ENCODE measurements at regions not wholly inside any gene's neighbourhood (a gene's known extent, or its start where the extent isn't known, plus 50 kb on each side); places are given as distances from the start of the nearest gene placed in this dataset.

DNA sequence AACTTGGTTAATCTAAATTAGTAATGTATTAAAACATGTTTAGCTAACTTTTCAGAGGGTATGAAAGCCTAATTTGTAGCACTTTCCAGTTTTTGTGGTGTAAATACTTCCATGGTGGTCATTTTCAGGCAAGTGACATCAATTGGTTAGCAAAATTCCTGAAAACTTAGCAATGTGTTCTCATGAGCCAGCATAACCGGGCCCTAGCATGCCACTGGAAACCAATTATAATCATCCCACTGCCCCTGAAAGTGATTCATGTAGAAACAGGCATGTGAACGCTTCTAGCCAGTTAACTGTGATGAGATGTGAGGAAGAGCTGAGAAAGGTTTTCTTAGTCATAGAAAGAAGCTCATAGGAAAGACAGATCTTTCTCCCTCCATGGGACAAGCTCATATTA lies 417.2 kb downstream of the TLR4 start:
- Histone ChIP-seq H3K27me3 (ENCODE audit: insufficient read depth, insufficient read length) (no peaks in the 10 kb centered on the region), H3K9me3 (ENCODE audit: insufficient read depth, low read length) (no peaks in the 10 kb centered on the region), H3K36me3 (ENCODE audit: insufficient read depth, insufficient read length, low read length) (no peaks in the 10 kb centered on the region), H3K9ac (ENCODE audit: insufficient read length, low read depth) (no peak overlapping the region), H3K4me3 (ENCODE audit: insufficient read length, low read depth) (no peak overlapping the region), H3K4me1 (ENCODE audit: insufficient read depth, insufficient read length) (no peaks in the 10 kb centered on the region)
- DNase-seq (ENCODE audit: low read depth, low spot score): no peak
- TF ChIP-seq SUZ12 (IDR thresholded peaks at IDR 0.05; ENCODE audit: extremely low read depth, insufficient read depth, insufficient read length): no peak

DNA sequence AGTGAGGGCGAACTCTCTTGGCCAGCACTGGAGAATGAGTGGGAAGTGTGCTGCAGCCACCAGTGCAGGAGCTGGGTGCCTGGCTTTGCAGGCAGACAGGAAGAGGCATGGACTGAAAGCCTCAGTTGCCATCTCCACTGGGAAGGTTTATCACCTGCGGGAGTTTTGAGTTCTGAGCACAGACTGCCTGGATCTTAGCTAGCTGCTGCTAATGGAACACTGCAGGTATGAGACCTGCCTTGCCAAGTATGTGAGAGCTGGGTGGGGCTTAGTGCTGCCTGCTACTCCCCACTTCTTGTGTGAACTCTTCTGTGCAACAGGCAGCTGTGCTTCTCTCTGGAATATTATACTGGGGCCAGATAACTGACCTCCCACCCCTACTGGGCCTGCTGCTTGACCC lies 424.1 kb downstream of the TLR4 start:
- Histone ChIP-seq H3K9ac (ENCODE audit: insufficient read length, low read depth) (no peak overlapping the region), H3K4me3 (ENCODE audit: insufficient read length, low read depth) (no peak overlapping the region), H3K4me1 (ENCODE audit: insufficient read depth, insufficient read length) (no peaks in the 10 kb centered on the region), H3K27me3 (ENCODE audit: insufficient read depth, insufficient read length) (no peaks in the 10 kb centered on the region), H3K9me3 (ENCODE audit: insufficient read depth, low read length) (no peaks in the 10 kb centered on the region; the same call in 1 of the 2 replicates), H3K36me3 (ENCODE audit: insufficient read depth, insufficient read length, low read length) (no peaks in the 10 kb centered on the region)
- DNase-seq (ENCODE audit: low read depth, low spot score): no peak
- TF ChIP-seq YY1 (IDR thresholded peaks at IDR 0.05; ENCODE audit: insufficient read depth, insufficient read length) (no peak), ZNF274 (IDR thresholded peaks at IDR 0.05; ENCODE audit: low read depth, low read length) (no peak), SUZ12 (IDR thresholded peaks at IDR 0.05; ENCODE audit: extremely low read depth, insufficient read depth, insufficient read length) (no peak)

DNA sequence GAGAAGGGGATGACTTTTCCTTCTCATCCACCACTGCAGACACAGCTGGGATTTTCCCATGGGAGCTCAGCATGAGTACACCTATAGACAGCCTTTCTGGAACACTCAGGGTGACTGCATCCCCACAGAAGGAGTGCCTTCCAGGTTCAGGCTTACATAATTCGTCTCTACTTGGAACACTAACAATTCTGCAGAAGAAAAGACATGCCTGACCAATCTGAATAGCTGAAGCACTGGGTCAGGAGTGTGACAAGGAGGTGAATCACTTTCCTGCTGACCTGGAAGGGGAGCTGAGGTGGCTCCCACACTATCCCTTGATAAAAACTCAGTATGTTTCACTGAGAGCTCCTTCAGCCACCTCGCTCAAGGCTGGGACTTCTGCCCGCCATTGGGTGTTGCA lies 425.3 kb downstream of the TLR4 start:
- H3K9ac ChIP-seq (ENCODE audit: insufficient read length, low read depth): no peak overlapping the region
- no peak for TF ChIP-seq ZNF274 (IDR thresholded peaks at IDR 0.05; ENCODE audit: low read depth, low read length)
- TF ChIP-seq SUZ12 (IDR thresholded peaks at IDR 0.05; ENCODE audit: extremely low read depth, insufficient read depth, insufficient read length): no peak
- TF ChIP-seq YY1 (IDR thresholded peaks at IDR 0.05; ENCODE audit: insufficient read depth, insufficient read length): no peak
- no peaks in the 10 kb centered on the region for H3K36me3 ChIP-seq (ENCODE audit: insufficient read depth, insufficient read length, low read length)
- no peaks in the 10 kb centered on the region for H3K27me3 ChIP-seq (ENCODE audit: insufficient read depth, insufficient read length)
- H3K9me3 ChIP-seq (ENCODE audit: insufficient read depth, low read length): no peaks in the 10 kb centered on the region; the same call in 1 of the 2 replicates
- no peak overlapping the region for H3K4me3 ChIP-seq (ENCODE audit: insufficient read length, low read depth)
- DNase-seq (ENCODE audit: low read depth, low spot score): no peak
- H3K4me1 ChIP-seq (ENCODE audit: insufficient read depth, insufficient read length): no peaks in the 10 kb centered on the region

DNA sequence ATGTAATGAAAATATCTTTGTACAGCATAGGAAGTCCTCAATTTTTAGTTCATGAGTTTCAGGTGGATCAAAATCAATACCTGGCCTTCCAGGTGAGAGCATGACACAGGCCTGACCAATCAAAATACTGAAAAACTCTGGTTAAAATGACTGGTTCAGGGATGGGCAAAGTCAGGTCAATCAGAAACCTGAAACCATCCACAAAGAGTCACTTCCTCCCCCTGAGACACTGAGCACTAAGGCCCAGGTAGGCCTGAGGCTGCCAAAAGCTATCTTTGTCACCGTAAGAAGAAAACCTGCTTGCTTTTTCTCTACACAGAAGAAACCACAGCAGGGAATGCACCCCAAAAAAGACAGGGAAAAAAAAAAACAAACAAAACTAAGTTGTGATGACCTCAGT lies 444.8 kb downstream of the TLR4 start:
- Histone ChIP-seq H3K4me3 (ENCODE audit: insufficient read length, low read depth) (no peak overlapping the region), H3K9ac (ENCODE audit: insufficient read length, low read depth) (no peak overlapping the region), H3K36me3 (ENCODE audit: insufficient read depth, insufficient read length, low read length) (no peaks in the 10 kb centered on the region), H3K9me3 (ENCODE audit: insufficient read depth, low read length) (no peaks in the 10 kb centered on the region), H3K4me1 (ENCODE audit: insufficient read depth, insufficient read length) (no peaks in the 10 kb centered on the region), H3K27me3 (ENCODE audit: insufficient read depth, insufficient read length) (no peaks in the 10 kb centered on the region)
- TF ChIP-seq SUZ12 (IDR thresholded peaks at IDR 0.05; ENCODE audit: extremely low read depth, insufficient read depth, insufficient read length) (no peak), YY1 (IDR thresholded peaks at IDR 0.05; ENCODE audit: insufficient read depth, insufficient read length) (no peak), ZNF274 (IDR thresholded peaks at IDR 0.05; ENCODE audit: low read depth, low read length) (no peak)
- DNase-seq (ENCODE audit: low read depth, low spot score): no peak

DNA sequence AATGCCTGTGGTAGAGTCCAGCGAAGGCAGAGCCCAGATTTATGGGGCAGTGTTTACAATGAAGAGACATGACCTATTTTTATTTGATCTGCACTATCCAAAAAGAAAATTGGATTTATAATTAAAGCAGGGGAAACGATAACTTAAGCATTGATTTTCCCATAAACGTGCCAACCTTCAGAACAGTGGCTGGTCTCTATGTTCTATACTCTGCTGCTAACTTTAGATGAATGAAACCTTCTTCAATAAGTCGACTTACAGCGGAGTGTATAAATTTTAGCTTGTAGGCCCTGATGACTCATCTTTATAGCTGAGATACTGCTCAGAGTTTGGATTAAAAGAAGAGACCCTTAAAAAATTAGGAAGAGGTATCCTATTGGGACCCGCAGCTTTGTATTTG lies 452.6 kb downstream of the TLR4 start:
- H3K36me3 ChIP-seq (ENCODE audit: insufficient read depth, insufficient read length, low read length): no peaks in the 10 kb centered on the region
- no peaks in the 10 kb centered on the region for H3K9me3 ChIP-seq (ENCODE audit: insufficient read depth, low read length)
- no peak overlapping the region for H3K9ac ChIP-seq (ENCODE audit: insufficient read length, low read depth)
- DNase-seq (ENCODE audit: low read depth, low spot score): no peak
- no peaks in the 10 kb centered on the region for H3K27me3 ChIP-seq (ENCODE audit: insufficient read depth, insufficient read length)
- H3K4me1 ChIP-seq (ENCODE audit: insufficient read depth, insufficient read length): no peaks in the 10 kb centered on the region
- H3K4me3 ChIP-seq (ENCODE audit: insufficient read length, low read depth): no peak overlapping the region
- TF ChIP-seq YY1 (IDR thresholded peaks at IDR 0.05; ENCODE audit: insufficient read depth, insufficient read length) (no peak), SUZ12 (IDR thresholded peaks at IDR 0.05; ENCODE audit: extremely low read depth, insufficient read depth, insufficient read length) (no peak)

DNA sequence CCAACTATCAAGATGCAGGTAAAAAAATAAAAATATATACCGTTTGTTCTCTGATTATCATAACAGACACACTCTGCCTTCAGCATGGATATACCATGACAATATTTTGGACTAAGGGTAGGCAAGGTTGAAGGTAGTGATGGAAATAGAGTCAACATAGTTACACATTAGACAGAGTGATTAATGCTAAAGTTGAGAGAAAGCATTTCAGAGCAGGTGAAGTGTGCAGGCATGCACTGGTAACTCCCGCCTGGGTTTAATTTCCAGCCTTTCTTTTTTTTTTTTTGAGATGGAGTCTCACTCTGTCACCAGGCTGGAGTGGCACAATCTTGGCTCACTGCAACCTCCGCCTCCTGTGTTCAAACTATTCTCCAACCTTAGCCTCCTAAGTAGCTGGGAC lies 458.5 kb downstream of the TLR4 start:
- Histone ChIP-seq H3K4me3 (ENCODE audit: insufficient read length, low read depth) (no peak overlapping the region), H3K27me3 (ENCODE audit: insufficient read depth, insufficient read length) (no peaks in the 10 kb centered on the region), H3K9ac (ENCODE audit: insufficient read length, low read depth) (no peak overlapping the region), H3K9me3 (ENCODE audit: insufficient read depth, low read length) (no peaks in the 10 kb centered on the region), H3K36me3 (ENCODE audit: insufficient read depth, insufficient read length, low read length) (no peaks in the 10 kb centered on the region), H3K4me1 (ENCODE audit: insufficient read depth, insufficient read length) (no peaks in the 10 kb centered on the region)
- DNase-seq (ENCODE audit: low read depth, low spot score): no peak
- TF ChIP-seq YY1 (IDR thresholded peaks at IDR 0.05; ENCODE audit: insufficient read depth, insufficient read length) (no peak), ZNF274 (IDR thresholded peaks at IDR 0.05; ENCODE audit: low read depth, low read length) (no peak), SUZ12 (IDR thresholded peaks at IDR 0.05; ENCODE audit: extremely low read depth, insufficient read depth, insufficient read length) (no peak)

DNA sequence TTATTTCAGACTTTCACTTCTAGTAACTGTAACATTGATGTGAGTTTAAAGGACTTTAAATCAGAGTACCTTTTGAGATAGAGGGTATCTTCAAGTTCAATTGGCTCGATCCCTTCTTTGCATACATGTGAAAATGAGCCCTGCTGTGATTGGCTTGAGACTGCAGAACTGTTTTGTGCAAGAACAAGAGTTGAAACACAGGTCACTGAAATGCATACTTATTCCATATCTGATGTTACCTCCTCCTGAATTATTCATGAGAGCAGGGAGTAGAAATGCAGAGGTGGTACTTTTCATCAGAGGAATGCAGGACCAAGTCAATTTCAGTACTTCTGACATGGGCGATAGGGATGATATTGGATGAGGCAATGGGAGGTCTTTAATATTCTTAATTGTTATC lies 459.5 kb downstream of the TLR4 start:
- no peaks in the 10 kb centered on the region for H3K27me3 ChIP-seq (ENCODE audit: insufficient read depth, insufficient read length)
- no peak for DNase-seq (ENCODE audit: low read depth, low spot score)
- TF ChIP-seq YY1 (IDR thresholded peaks at IDR 0.05; ENCODE audit: insufficient read depth, insufficient read length): no peak
- no peak for TF ChIP-seq ZNF274 (IDR thresholded peaks at IDR 0.05; ENCODE audit: low read depth, low read length)
- TF ChIP-seq SUZ12 (IDR thresholded peaks at IDR 0.05; ENCODE audit: extremely low read depth, insufficient read depth, insufficient read length): no peak
- H3K4me1 ChIP-seq (ENCODE audit: insufficient read depth, insufficient read length): no peaks in the 10 kb centered on the region
- H3K4me3 ChIP-seq (ENCODE audit: insufficient read length, low read depth): no peak overlapping the region
- no peaks in the 10 kb centered on the region for H3K36me3 ChIP-seq (ENCODE audit: insufficient read depth, insufficient read length, low read length)
- no peak overlapping the region for H3K9ac ChIP-seq (ENCODE audit: insufficient read length, low read depth)
- H3K9me3 ChIP-seq (ENCODE audit: insufficient read depth, low read length): no peaks in the 10 kb centered on the region

DNA sequence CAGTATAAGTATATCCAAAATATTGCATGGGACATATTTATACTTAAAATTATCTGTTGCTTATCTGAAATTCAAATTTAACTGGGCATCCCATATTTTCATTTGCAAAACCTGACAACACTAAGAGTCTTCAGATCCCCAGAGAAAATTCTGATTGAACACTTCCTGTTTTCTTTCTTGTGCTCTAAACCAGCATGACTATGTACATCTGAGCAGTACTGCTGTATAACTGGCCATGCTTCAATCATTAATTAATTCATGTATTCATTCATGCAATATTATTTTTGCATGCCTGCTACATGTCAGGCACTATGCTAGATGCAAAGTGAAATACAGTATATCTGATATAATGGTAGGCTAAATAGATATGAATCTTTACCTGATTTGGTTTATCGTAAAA lies 461.2 kb downstream of the TLR4 start:
- Histone ChIP-seq H3K9ac (ENCODE audit: insufficient read length, low read depth) (no peak overlapping the region), H3K27me3 (ENCODE audit: insufficient read depth, insufficient read length) (no peaks in the 10 kb centered on the region), H3K4me1 (ENCODE audit: insufficient read depth, insufficient read length) (no peaks in the 10 kb centered on the region), H3K4me3 (ENCODE audit: insufficient read length, low read depth) (no peak overlapping the region), H3K9me3 (ENCODE audit: insufficient read depth, low read length) (no peaks in the 10 kb centered on the region), H3K36me3 (ENCODE audit: insufficient read depth, insufficient read length, low read length) (no peaks in the 10 kb centered on the region)
- TF ChIP-seq YY1 (IDR thresholded peaks at IDR 0.05; ENCODE audit: insufficient read depth, insufficient read length) (no peak), SUZ12 (IDR thresholded peaks at IDR 0.05; ENCODE audit: extremely low read depth, insufficient read depth, insufficient read length) (no peak), ZNF274 (IDR thresholded peaks at IDR 0.05; ENCODE audit: low read depth, low read length) (no peak)
- no peak for DNase-seq (ENCODE audit: low read depth, low spot score)
